Endothelial cell of umbilical vein (primary cell): ENCODE measurements at regions not wholly inside any gene's neighbourhood (a gene's known extent, or its start where the extent isn't known, plus 50 kb on each side); places are given as distances from the start of the nearest gene placed in this dataset.

ENCODE experiments used
- BruUV-seq: library from RNA; stranded (reverse); fragments of 400-500 nt; replicated peaks from 2 replicates; lab custom pipeline; 2021; lab: Mats Ljungman, UMichigan
- CTCF ChIA-PET: fragments of 300-600, 350-600 bp; sonication (Branson Sonifier 250); formaldehyde crosslinking; loops from one replicate; lab custom pipeline; 2021; ENCODE audit warnings: antibody characterized with exemption, inconsistent platforms; lab: Charles Lee
- POLR2A ChIA-PET: fragments of 300-600, 350-600 bp; sonication (Branson Sonifier 250); formaldehyde crosslinking; loops from one replicate; lab custom pipeline; 2021; ENCODE audit warnings: antibody characterized with exemption, inconsistent platforms; lab: Charles Lee
- DNase-seq: peaks from one replicate; pipeline ENCODE4 v3.0.0-alpha.2; 2011; ENCODE audit warnings: low read depth, low spot score
- FAIRE-seq: peaks from 2 replicates; lab custom pipeline; 2011; peaks lifted over from hg19 to GRCh38; lab: Jason Lieb, UNC
- H2AFZ ChIP-seq: 2 replicates; pipeline ENCODE4 v1.6.0; 2012; ENCODE audit warnings: low read depth, low read length, control low read depth, inconsistent platforms
- H3K27ac ChIP-seq: 2 replicates; pipeline ENCODE4 v1.5.1; 2011; ENCODE audit warnings: low read depth, mild to moderate bottlenecking, control low read depth, low read length, moderate library complexity; ENCODE audit not compliant: insufficient read depth
- H3K27me3 ChIP-seq, 2 experiments: 2 replicates each; pipeline versions ENCODE4 v1.6.0 to v1.6.1; 2011; ENCODE audit warnings: low read length in 2 of 2, mixed read lengths in 1 of 2; ENCODE audit not compliant: control insufficient read depth in 2 of 2, insufficient read depth in 2 of 2
- H3K36me3 ChIP-seq, 2 experiments: 2 replicates in 1 of 2; 3 replicates in 1 of 2; pipeline ENCODE4 v1.5.1; 2011; ENCODE audit warnings: low read length in 2 of 2, mild to moderate bottlenecking in 1 of 2, moderate library complexity in 1 of 2; ENCODE audit not compliant: control insufficient read depth in 2 of 2, insufficient read depth in 2 of 2; ENCODE audit errors: extremely low read depth in 1 of 2
- H3K4me1 ChIP-seq: 3 replicates; pipeline ENCODE4 v1.5.1; 2011; ENCODE audit warnings: mild to moderate bottlenecking, low read length; ENCODE audit not compliant: control insufficient read depth, insufficient read depth; ENCODE audit errors: extremely low read depth
- H3K4me2 ChIP-seq: 2 replicates; pipeline ENCODE4 v1.6.1; 2011; ENCODE audit warnings: low read length, control low read depth, mixed read lengths; ENCODE audit not compliant: insufficient read depth
- H3K4me3 ChIP-seq, 3 experiments: fragments of 200-600 bp in 1 of 3; sonication (generic), shearing (Covaris generic) in 1 of 3; replicated peaks in 1 of 3; 2 replicates each; pipeline ENCODE4 v1.5.1; 2011 to 2016; ENCODE audit warnings: control low read depth in 3 of 3, low read length in 3 of 3, mild to moderate bottlenecking in 2 of 3, inconsistent platforms in 1 of 3, low read depth in 1 of 3, moderate library complexity in 1 of 3; ENCODE audit not compliant: insufficient read depth in 1 of 3
- H3K79me2 ChIP-seq: 2 replicates; pipeline ENCODE4 v1.6.0; 2012; ENCODE audit warnings: low read length, inconsistent platforms; ENCODE audit not compliant: control insufficient read depth, insufficient read depth
- H3K9ac ChIP-seq: replicated peaks from 2 replicates; pipeline ENCODE3; 2011; ENCODE audit warnings: low read length, control low read depth; ENCODE audit not compliant: insufficient read depth; ENCODE audit errors: extremely low read depth
- H3K9me1 ChIP-seq: replicated peaks from 3 replicates; pipeline ENCODE4 v1.6.0; 2011; ENCODE audit warnings: mild to moderate bottlenecking, low read length; ENCODE audit not compliant: control insufficient read depth, insufficient read depth; ENCODE audit errors: extremely low read depth
- H3K9me3 ChIP-seq: replicated peaks from 2 replicates; pipeline ENCODE4 v1.5.1; 2012; ENCODE audit warnings: low read length, inconsistent platforms; ENCODE audit not compliant: control insufficient read depth, insufficient read depth
- H4K20me1 ChIP-seq: replicated peaks from 2 replicates; pipeline ENCODE3; 2011; ENCODE audit warnings: mild to moderate bottlenecking, low read length; ENCODE audit not compliant: control insufficient read depth, insufficient read depth; ENCODE audit errors: extremely low read depth
- FOS ChIP-seq: IDR thresholded peaks from 2 replicates; pipeline ENCODE4 v1.6.1; 2011; ENCODE audit warnings: mild to moderate bottlenecking, low read length, moderate library complexity, borderline replicate concordance; ENCODE audit not compliant: insufficient read depth
- GATA2 ChIP-seq: IDR thresholded peaks from 2 replicates; pipeline ENCODE4 v1.7.0; 2011; ENCODE audit warnings: low read depth, mild to moderate bottlenecking, moderate library complexity, mixed read lengths, low read length; ENCODE audit not compliant: insufficient read length, insufficient read depth
- JUN ChIP-seq: IDR thresholded peaks from 2 replicates; pipeline ENCODE4 v1.6.1; 2011; ENCODE audit warnings: borderline replicate concordance, low read depth; ENCODE audit not compliant: insufficient read length, insufficient read depth
- MYC ChIP-seq: IDR thresholded peaks from one replicate; pipeline ENCODE4 v1.6.1; 2011; ENCODE audit warnings: mild to moderate bottlenecking, low read depth, low read length
- POLR2A ChIP-seq: IDR thresholded peaks from 2 replicates; pipeline ENCODE4 v1.6.1; 2012; ENCODE audit warnings: low read depth, mild to moderate bottlenecking, control low read depth, low read length
- dilution Hi-C: fragments of 300-500 bp; cut with MboI; formaldehyde crosslinking; loops from one replicate; pipeline ENCODE4 v1.15.0; 2019; ENCODE audit warnings: low sequenced_read_pairs; ENCODE audit not compliant: extremely low pct_ligation_motif_present
- intact Hi-C: fragments of 100-400 bp; cut with micrococcal nuclease; formaldehyde crosslinking; loops from one replicate; pipeline ENCODE4 v1.10.0; 2022
- TF ChIP-seq, protein P1 (sequence below): IDR thresholded peaks from 2 replicates; pipeline ENCODE4 v1.6.1; 2011; ENCODE audit not compliant: insufficient read depth, insufficient read length
- TF ChIP-seq, protein P2 (sequence below), 2 donors: IDR thresholded peaks; 1 replicate in 1 of 2; 2 replicates in 1 of 2; pipeline ENCODE4 v1.5.1; 2011; ENCODE audit warnings: low read length in 2 of 2, mild to moderate bottlenecking in 2 of 2, moderate library complexity in 2 of 2, control low read depth in 1 of 2, inconsistent platforms in 1 of 2, low read depth in 1 of 2; ENCODE audit not compliant: insufficient read depth in 1 of 2; ENCODE audit errors: extremely low read depth in 1 of 2

DNA sequence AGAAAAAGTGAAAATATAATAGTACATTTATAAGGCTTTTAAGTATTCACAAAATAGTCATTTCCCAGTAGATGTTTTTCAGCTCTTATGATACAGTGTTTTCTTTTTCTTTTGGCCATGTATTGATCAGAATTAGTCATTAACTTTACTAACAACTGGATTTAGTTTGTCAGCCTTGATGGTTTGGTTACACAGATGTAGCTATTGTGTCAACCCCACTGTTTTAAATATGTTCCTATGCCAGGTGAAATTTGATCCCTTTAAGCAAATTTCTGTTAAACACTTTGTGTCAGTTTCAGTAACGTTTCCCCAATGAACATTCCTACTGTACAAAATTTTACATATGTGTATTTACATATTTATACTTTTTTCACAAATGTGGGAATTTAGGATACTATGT, 261.5 kb upstream of the STARD13 start:
- dilution Hi-C loops: no loop called here

More for the DNA sequence above, 261.5 kb upstream of the STARD13 start:
- Histone ChIP-seq H2AFZ (no peak overlapping the region), H3K4me2 (no peak overlapping the region), H3K36me3 (no peaks in the 10 kb centered on the region), H3K9me3 (no peaks in the 10 kb centered on the region), H3K79me2 (no peaks in the 10 kb centered on the region), H3K4me1 (peaks cover 13% of the 10 kb centered on the region), H3K4me3 (no peak overlapping the region), H3K9me1 (no peaks in the 10 kb centered on the region), H3K27me3 (no peaks in the 10 kb centered on the region), H3K27ac (no peak overlapping the region), H3K9ac (no peak overlapping the region), H4K20me1 (no peaks in the 10 kb centered on the region)
- BruUV-seq: no TSS peak
- no peak for DNase-seq
- TF ChIP-seq FOS: no peak
- no peak for TF ChIP-seq POLR2A
- TF ChIP-seq JUN: no peak
- TF ChIP-seq MYC: no peak
- TF ChIP-seq, protein P1, sequence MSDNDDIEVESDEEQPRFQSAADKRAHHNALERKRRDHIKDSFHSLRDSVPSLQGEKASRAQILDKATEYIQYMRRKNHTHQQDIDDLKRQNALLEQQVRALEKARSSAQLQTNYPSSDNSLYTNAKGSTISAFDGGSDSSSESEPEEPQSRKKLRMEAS: no peak
- TF ChIP-seq, protein P2, sequence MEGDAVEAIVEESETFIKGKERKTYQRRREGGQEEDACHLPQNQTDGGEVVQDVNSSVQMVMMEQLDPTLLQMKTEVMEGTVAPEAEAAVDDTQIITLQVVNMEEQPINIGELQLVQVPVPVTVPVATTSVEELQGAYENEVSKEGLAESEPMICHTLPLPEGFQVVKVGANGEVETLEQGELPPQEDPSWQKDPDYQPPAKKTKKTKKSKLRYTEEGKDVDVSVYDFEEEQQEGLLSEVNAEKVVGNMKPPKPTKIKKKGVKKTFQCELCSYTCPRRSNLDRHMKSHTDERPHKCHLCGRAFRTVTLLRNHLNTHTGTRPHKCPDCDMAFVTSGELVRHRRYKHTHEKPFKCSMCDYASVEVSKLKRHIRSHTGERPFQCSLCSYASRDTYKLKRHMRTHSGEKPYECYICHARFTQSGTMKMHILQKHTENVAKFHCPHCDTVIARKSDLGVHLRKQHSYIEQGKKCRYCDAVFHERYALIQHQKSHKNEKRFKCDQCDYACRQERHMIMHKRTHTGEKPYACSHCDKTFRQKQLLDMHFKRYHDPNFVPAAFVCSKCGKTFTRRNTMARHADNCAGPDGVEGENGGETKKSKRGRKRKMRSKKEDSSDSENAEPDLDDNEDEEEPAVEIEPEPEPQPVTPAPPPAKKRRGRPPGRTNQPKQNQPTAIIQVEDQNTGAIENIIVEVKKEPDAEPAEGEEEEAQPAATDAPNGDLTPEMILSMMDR (IDR thresholded peaks at IDR 0.05; ENCODE audit: extremely low read depth in 1 of 2, insufficient read depth in 1 of 2, low read depth in 1 of 2, low read length in 2 of 2): no peak
- no peak for TF ChIP-seq GATA2
- POLR2A ChIA-PET: no interaction called here
- CTCF ChIA-PET: interaction anchor here (0.6 to 5.2 kb wide), 2 partner anchors 176 to 239 kb away, joined by 3 to 131 read pairs; no protein-coding TSS in a partner anchor
- no peak for FAIRE-seq
- intact Hi-C loops: no loop called here
